ENCODE measurements at regions not wholly inside any gene's neighbourhood (a gene's known extent, or its start where the extent isn't known, plus 50 kb on each side); places are given as distances from the start of the nearest gene placed in this dataset.

DNA sequence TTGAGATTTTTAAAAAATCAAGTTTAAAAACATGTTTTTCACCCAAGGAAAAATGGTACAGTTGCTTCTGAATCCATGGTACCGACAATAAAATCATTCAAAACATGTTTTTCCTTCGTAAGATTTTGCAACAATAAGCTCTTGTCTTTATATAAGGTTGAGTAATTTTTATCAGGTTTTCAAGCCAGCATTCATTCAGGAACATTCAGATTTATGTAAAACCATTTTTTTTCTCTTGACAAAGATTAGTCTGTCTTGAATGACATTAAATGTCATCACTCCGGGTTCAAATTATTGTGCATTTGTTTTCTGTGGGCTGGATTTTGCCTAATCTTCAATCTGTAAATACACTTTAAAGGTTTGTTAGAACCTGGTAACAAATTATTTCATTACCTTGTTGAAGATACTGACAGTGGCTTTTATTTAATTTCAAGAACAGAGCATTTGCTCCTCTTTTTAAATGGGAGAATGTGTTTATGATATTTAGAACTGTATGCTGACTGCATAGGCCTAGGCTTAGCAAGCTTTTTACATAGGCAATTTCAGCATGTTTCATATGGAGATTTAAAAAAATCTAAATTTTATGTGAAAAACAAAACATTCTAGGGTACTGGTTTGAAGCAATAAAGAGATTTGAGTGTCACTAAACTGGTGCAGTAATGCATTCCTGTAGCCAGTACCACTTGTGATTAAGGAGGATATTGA is 336.4 kb upstream of the HAND2 start:
- TF ChIP-seq, protein P1, sequence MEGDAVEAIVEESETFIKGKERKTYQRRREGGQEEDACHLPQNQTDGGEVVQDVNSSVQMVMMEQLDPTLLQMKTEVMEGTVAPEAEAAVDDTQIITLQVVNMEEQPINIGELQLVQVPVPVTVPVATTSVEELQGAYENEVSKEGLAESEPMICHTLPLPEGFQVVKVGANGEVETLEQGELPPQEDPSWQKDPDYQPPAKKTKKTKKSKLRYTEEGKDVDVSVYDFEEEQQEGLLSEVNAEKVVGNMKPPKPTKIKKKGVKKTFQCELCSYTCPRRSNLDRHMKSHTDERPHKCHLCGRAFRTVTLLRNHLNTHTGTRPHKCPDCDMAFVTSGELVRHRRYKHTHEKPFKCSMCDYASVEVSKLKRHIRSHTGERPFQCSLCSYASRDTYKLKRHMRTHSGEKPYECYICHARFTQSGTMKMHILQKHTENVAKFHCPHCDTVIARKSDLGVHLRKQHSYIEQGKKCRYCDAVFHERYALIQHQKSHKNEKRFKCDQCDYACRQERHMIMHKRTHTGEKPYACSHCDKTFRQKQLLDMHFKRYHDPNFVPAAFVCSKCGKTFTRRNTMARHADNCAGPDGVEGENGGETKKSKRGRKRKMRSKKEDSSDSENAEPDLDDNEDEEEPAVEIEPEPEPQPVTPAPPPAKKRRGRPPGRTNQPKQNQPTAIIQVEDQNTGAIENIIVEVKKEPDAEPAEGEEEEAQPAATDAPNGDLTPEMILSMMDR (IDR thresholded peaks at IDR 0.05) = no peak
- no peak for TF ChIP-seq POLR2A (IDR thresholded peaks at IDR 0.05)

All from right lobe of liver (tissue), 4 donors.